GM19467 (cell line): ENCODE measurements at regions not wholly inside any gene's neighbourhood (a gene's known extent, or its start where the extent isn't known, plus 50 kb on each side); places are given as distances from the start of the nearest gene placed in this dataset.
"Not testable (repeated sequence)": the region's sequence is repeated elsewhere in the genome, so short reads cannot be mapped to it uniquely, and the experiment has no call there.

ENCODE experiments used
- ATAC-seq: cut with Tn5 transposase; IDR thresholded peaks from one replicate; pipeline ENCODE4 v1.9.1; 2021; ENCODE audit warnings: mild to moderate bottlenecking, moderate library complexity; ENCODE audit not compliant: unreplicated experiment

DNA sequence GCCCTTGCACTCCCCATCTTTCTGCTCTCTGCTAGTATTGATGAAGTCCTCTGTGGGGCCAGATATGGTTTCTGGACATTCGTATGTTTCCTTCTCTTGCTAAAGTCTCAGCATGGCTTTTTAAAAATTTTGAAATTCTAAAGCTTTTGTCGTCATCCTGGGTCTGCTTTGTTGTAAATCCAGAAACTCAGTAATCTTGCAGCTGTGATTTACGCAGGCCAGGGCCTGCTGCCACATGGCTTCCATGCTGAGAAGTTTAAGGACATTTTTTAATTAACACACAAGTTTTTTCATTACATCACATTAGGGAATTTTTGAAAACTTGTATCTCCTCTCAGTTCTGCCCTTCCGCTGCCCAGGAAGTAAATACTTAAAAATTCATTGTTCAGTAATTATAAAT lies 686.1 kb upstream of the IGFBP3 start:
- no peak for ATAC-seq

DNA sequence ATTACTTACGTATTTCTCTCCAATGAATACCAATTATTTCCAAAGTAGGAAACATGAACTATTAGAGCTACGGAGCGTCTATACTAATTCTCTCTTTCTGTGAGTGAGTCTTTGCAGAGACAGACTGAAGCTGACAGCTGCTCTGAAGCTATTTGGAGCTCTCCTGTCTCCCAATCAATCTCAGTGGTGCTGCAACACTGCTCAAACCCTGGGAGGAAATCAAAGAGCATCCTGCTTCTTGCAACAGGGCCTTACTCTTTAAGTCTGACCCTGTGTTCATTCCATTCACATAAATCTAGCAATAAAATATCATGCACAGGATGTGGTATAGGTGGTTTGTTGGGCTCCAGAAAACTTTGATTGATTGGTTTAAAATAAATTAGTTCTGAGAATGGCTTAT lies 685.7 kb upstream of the IGFBP3 start:
- ATAC-seq, result no peak

DNA sequence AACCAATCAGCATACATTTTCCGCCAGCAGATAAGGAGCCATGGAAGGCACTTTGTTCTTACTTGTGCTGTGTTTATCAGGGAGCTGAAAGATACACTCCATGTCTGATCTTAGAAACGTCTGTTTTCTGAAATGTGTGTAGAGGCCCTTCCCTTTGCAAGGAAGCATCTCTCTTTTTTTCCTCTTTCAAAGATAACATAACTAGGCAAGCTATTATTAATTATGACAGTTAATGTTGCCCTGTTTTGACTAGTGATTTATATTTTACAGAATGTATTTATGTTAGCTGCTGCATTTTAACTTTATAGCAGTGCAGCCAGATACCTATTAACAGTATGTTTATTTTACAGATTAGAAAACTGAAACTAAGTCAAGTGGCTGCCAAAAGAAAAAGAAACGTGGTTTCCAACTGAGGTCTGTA lies 683.2 kb upstream of the IGFBP3 start:
- ATAC-seq, result no peak

DNA sequence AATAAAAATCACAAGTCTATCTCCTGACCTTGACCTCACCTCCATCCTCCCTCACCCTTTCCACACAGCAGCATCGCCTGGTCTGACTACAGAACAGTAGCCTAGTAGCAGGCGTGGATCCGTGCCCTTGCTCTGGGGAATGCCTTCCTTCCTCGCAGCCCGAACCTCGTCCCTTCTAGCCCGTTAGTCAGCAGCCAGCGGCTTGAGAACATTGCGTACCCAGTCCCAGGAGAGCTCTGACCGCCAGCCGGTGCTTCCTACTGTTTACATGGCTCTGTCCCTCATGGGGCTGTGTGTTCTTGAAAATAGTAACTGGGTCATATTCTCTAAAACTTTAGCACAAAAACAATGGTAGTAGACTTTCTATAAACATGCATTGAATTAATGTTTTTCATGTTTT lies 682.7 kb upstream of the IGFBP3 start:
- no peak for ATAC-seq

DNA sequence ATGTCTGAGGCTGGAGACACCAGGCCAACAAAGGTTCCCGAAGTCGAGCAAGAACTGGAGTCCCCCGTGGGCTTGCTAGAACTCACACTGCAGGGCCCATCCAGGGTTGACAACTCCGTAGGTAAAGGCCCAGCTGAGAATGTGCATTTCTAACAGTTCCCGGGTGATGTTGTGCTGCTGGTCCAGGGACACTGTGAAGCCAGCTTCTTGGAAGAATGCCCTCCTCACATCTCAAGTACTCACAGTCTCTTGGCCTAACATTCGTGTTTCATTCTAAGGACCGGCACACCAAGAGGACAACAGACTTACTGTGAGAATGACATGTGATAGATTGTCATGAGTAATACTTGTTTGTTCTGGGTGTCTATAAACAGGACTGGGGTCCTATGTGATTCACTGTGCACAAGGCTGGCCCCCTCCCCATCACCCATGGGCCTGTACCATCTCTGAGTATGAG lies 682.3 kb upstream of the IGFBP3 start:
- no peak for ATAC-seq

DNA sequence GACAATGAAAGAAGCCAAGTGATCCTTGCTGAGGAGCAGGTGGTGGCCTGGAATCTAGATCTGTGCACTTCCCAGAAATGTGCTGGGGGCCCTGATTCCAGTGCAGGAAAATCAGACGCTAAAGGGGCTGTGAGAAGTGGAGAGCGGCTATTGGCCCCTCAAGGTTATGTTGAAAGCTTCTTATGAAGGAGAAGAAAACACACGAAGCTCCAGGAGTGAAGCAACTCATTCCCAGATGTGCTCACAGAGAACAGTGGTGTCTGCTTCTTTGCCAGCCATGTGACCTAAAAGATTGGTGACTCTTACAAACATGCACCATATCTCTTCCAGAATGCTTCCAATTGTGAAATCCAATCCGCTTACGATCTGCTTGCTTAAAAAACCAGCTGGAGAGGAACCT lies 679.3 kb upstream of the IGFBP3 start:
- ATAC-seq, result no peak

DNA sequence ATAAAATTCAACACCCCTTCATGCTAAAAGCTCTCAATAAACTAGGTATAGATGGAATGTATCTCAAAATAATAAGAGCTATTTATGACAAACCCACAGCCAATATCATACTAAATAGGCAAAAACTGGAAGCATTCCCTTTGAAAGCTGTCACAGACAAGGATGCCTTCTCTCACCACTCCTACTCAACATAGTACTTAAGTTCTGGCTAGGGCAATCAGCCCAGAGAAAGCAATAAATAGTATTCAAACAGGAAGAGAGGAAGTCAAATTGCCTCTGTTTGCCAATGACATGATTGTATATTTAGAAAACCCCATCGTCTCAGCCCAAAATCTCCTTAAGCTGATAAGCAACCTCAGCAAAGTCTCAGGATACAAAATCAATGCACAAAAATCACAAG lies 673.8 kb upstream of the IGFBP3 start:
- ATAC-seq, result not testable (repeated sequence)

DNA sequence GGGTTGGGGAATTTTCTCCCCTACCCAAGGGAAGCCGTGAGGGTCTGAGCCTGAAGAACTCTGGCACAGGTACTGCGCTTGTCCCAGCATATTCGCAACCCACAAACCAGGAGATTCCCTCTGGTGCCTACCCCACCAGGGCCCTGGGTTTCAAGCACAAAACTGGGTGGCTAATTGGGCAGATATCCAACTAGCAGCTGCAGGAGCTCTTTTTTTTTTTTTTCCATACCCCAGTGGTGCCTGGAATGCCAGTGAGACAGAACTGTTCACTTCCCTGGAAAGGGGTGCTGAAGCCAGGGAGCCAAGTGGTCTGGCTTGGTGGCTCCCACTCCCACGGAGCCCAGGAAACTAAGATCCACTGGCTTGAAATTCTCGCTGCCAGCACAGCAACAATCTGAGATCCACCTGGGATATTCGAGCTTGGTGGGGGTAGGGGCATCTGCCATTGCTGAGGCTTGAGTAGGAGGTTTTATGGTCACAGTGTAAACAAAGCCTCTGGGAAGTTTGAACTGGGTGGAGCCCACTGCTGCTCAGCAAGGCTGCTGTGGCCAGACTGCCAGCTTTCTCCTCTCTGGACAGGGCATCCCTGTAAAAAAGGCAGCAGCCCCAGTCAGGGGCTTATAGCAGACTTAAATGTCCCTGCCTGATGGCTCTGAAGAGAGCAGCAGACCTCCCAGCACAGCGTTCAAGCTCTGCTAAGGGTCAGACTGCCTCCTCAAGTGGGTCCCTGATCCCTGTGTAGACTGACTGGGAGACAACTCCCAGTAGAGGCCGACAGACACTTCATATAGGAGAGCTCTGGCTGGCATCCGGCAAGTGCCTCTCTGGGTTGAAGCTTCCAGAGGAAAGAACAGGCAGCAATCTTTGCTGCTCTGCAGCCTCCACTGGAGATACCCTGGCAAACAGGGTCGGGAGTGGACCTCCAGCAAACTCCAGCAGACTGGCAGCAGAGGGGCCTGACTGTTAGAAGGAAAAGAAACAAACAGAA lies 670.1 kb upstream of the IGFBP3 start:
- ATAC-seq, result not testable (repeated sequence)

DNA sequence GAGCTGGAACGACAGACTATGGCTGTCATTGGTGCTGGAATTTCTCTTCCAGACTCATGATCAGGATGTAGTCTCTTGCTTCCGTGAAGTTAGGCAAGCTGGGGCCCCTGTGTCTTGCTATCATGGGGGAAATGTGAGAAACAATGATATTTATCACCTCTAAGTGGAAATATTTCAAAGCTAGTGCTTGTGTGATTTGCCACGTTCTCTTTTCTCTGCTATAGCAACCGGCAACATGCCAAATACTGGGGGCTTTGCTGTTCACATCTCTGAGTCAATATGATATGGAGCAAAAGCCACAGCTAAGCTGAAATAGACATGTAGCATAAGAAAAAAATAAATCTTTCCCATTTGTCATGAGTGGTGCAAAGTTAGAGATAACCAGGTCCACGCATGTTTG lies 668.2 kb upstream of the IGFBP3 start:
- no peak for ATAC-seq

DNA sequence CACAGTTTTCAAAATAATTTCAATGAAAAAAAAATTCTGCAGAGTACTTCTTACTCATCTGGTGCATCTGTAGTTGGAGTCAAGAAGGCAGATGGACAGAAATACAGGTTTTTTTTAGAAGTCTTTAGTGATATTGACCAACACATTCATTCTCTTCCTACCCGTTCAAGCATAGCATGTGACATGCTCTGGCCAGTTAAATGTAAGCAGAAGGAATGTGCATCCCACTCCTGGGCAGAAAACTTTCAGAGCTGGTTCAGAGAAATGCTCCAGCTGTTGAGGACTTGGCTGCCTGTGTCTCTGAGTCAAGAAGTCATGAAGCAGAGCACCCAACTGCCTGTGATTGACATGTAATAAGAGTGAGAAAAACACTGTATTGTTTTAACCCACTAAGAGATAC lies 665.3 kb upstream of the IGFBP3 start:
- no peak for ATAC-seq

DNA sequence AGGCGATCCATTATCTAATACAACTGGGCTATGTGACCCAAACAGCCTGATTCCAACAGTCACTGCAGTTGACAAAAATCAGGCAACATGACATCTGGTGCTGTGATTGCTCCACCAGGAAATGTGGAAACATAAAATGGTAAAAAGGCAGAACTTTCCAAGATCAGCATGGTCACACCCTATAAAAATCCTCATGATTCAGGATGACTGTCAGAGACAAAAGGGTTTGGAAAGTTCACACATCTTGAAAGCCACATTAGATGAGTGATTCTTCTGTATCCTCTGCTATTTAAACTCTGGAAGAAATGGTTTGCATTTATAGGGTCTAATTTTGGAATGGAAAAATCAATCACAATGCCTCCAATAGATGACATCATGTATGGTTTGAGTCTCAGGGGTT lies 662.6 kb upstream of the IGFBP3 start:
- no peak for ATAC-seq

DNA sequence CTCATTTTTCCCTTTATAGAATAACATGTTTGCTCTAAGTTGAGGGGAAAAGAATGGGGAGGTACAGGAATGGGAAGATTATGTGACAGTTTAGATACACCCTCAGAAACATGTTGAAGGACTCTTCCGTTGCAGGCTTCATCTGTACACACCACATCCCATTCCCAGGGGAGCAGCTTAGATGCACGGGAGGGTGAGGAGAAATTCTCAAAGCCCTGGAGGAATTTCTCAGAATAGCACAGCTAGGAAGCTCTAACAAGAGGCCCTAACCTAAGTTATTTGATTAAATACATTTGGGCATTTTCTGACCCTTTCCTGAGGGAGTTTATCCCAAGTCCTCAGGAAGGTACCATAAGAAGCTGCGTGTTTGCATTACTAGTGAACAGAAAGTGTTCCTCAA lies 660.2 kb upstream of the IGFBP3 start:
- ATAC-seq, result no peak

DNA sequence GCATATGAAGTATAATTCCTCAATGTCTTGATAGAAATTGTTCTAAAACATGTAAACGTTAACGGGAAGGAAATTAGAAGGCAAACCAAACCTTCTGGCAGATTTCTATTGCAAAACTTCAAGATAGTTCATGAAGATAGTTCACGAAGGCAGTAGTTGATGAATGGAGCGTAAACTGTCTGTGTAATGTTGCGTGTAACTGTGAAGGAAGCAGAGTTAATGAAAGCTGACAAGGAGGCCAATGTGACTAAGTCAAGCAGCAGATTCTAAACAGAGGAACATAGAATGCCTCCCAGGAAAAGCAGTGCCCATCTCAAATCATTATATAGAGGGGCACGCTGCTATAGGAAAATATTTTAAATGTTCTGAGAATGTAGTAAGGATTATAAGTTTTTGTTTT lies 659.7 kb upstream of the IGFBP3 start:
- ATAC-seq, result no peak

DNA sequence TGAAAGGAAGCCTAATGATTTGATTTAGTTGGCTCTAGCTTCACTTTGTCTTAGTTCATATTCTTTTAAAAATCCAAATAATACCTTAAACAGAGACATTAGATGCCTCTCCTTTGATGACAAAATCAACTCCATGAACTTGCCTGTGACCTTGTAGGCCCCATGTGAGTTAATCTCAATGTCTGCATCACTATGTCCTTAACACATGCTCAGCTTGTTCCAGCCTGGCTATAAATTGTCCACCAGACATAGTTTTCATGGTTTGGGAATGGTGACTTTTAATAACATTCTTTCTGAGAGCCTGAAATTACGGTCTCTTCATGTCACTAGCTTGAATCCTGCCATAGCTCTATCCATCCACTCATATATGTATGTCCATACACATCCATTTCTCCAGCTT lies 656.3 kb upstream of the IGFBP3 start:
- no peak for ATAC-seq

DNA sequence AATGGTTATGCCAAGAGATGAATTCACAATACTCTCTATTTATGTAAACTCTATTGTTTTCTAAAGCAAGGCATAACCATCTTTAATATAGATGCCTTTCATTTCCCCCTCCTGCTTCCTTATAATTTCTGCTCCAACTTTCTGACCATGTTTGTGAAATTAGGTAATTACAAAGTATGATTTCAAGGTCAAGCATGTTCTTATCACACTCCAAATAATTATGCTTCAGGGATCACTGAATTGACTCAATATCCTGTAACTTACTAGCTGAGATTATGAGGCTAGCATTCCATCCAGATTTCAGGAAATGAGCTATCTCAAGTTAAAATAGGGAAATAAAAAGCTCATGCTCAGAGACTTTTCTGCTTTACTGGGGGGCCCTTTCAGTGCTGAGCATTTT lies 655.9 kb upstream of the IGFBP3 start:
- no peak for ATAC-seq

DNA sequence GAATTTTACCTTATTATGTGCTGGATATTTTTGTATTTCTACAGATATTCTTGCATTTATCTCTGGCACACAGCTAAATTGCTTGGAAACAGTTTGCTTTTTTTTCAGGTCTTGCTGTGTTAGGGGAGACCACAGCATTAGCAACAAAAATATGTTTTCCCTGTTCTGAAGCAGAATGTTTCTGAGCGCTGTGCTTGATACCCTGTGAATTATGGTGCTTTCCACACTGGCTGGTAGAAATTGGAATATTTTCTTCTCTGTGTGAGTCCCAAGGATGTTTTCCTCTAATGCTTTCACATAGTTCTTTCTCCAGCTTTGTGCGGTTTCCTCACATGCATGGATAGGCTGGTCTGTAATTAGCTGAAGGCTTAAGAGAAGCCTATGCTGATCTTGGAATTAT lies 651.6 kb upstream of the IGFBP3 start:
- no peak for ATAC-seq

DNA sequence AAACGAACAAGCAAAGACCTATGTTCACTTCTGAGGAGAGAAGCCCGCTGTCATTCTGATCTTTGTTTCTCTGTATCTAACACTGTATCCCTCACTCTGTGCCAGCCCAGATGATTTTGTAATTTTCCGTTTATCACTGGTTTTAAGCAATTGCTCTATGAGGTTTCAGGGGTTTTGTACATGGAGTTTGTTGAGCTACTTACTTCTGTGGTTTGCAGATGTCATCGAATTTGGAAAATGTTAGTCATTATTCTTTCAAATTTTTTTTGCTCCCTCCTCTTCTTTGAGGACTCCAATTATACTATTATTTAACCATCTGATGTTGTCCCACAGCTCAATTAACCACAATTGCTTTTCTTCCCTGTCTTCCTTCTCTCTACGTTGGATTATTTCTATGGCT lies 650.9 kb upstream of the IGFBP3 start:
- ATAC-seq, result no peak

DNA sequence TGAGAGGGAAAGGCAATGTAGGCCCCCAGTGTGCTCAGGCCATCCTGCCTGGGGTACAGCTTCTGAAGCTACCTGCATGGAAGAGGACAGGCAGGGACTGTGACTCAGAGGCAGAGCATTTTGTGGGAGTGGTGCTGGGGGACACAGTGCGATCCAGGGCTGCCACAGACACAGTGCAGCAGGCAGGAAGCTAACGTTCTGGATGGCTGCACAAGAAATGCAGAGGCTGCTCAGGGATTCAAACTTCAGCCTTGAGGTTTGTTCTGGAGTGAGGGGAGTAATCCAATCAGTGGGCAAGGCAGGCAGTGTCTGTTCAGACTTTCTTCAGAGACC lies 648.0 kb upstream of the IGFBP3 start:
- ATAC-seq, result no peak

DNA sequence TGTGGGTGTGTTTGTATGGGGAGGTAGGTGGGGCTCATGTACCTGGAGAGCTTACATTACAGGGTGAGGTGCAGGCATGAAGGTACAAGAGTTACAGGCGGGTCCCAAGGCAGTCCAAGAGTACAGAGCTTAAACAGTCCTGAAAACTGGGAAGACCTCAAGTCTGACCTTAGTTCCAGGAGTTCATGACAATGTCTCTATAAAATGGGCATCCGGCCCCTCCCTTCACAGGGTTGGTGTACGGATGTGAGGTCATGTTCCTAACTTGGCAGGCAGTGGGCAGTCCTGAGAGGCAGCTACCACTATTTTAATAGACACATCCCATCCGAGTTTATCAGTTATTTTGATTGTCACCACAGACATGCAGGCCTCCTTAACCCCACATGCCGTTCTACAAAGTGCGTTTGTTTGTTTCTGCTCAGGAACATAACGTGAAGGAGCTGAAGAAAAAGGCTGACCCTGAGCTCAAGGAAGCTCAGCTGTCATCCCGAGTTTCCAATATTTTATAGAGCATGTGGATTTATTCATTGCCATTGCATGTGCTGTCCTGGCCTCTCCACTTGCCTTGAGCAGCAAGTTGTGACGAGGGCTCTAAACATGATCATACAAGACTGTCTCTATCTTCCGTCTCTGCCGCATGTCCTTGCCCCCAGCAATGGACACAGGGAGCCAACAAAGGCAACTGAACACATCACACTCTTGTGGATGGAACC lies 647.5 kb upstream of the IGFBP3 start:
- ATAC-seq, result no peak

DNA sequence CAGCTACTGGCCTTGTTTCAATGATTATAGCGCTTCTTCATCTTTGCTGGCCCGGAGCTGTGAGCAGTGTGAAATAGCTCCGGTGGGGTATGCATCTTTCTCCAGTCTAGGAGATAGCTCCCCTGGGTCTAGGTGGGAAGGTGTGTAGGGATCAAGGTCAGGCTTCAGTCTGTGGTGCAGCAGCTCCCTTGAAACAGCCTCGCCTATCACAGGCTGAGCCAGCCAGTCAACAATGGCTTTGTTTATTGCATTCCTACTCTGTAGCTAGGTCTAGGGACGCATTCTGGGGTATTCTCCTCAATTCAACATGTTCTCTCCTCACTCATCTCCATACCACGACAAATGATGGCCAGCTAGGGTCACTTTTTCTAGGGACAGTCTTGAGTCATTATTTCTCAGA lies 646.8 kb upstream of the IGFBP3 start:
- ATAC-seq, result no peak

DNA sequence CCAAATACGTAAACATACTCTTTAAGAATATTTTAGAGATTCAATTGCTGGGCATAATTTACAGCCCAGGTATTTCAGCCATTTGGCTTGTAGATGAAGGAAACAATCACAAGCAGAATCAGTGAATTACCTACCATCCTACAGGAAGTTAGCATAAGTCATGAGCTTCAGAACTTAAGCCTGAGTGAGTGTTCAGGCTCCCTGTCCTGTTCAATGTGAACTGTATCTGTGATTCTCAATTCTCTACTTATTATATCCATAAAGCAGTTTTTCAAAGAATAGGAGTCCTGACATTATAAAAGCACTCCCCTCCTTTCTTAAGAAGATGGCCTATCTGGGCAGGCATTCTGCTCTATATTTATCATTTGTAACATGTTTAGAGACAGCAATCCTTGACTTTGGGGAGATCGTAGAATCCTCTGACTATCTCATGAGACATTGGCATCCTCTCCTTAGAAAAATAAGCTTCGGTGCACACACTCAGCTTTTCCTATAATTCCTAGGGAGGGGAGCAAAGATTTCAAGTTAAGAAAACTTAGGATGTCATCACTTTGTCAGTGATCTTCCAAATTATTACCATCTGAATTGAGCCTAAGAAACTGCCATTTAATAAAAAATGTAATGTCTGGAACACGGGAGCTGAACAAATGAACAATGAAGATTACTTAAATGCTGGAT lies 645.2 kb upstream of the IGFBP3 start:
- no peak for ATAC-seq
